GM23338 (cell line): ENCODE measurements at regions not wholly inside any gene's neighbourhood (a gene's known extent, or its start where the extent isn't known, plus 50 kb on each side); places are given as distances from the start of the nearest gene placed in this dataset.

Source experiments
- ATAC-seq: fragments of 200-7000 bp; cut with Tn5 transposase; 3 replicates; pipeline ENCODE4 v1.9.1; 2020
- DNase-seq: peaks from one replicate; pipeline ENCODE4 v3.0.0-alpha.2; 2015; ENCODE audit warnings: low spot score
- H2AFZ ChIP-seq: fragments of 200-600 bp; sonication (generic); 2 replicates; pipeline ENCODE4 v1.8.0; 2016; ENCODE audit warnings: antibody characterized with exemption, mild to moderate bottlenecking, moderate library complexity
- H3F3A ChIP-seq: fragments of 200-600 bp; sonication (generic); replicated peaks from 2 replicates; pipeline ENCODE4 v1.8.0; 2017; ENCODE audit warnings: antibody characterized with exemption, mixed run types, low read depth
- H3K27ac ChIP-seq: fragments of 200-600 bp; sonication (generic); 2 replicates; pipeline ENCODE4 v1.6.1; 2016; ENCODE audit warnings: low read depth
- H3K27me3 ChIP-seq: fragments of 200-600 bp; sonication (generic); 2 replicates; pipeline ENCODE4 v1.8.0; 2016; ENCODE audit warnings: mild to moderate bottlenecking, mixed run types, moderate library complexity; ENCODE audit not compliant: insufficient read depth
- H3K36me3 ChIP-seq: fragments of 200-600 bp; sonication (generic); 2 replicates; pipeline ENCODE4 v1.8.0; 2016; ENCODE audit warnings: mild to moderate bottlenecking; ENCODE audit not compliant: insufficient read depth
- H3K4me1 ChIP-seq: fragments of 200-600 bp; sonication (generic); 2 replicates; pipeline ENCODE4 v1.8.0; 2016; ENCODE audit warnings: mild to moderate bottlenecking, moderate library complexity; ENCODE audit not compliant: insufficient read depth
- H3K4me2 ChIP-seq: fragments of 200-600 bp; sonication (generic); 2 replicates; pipeline ENCODE4 v1.7.1; 2017; ENCODE audit warnings: mixed run types
- H3K4me3 ChIP-seq: fragments of 200-600 bp; sonication (generic); 2 replicates; pipeline ENCODE4 v1.6.1; 2016; ENCODE audit warnings: mixed run types
- H3K79me2 ChIP-seq: fragments of 200-600 bp; sonication (generic); replicated peaks from 2 replicates; pipeline ENCODE4 v1.8.0; 2017; ENCODE audit warnings: mild to moderate bottlenecking; ENCODE audit not compliant: insufficient read depth
- H3K9me2 ChIP-seq: fragments of 200-600 bp; sonication (generic); 2 replicates; pipeline ENCODE4 v1.8.0; 2017; ENCODE audit not compliant: insufficient read depth
- H4K20me1 ChIP-seq: fragments of 200-600 bp; sonication (generic); replicated peaks from 2 replicates; pipeline ENCODE4 v1.8.0; 2017; ENCODE audit warnings: mild to moderate bottlenecking; ENCODE audit not compliant: insufficient read depth
- H3K27ac Mint-ChIP-seq: 2 replicates; pipeline ENCODE4 v1.8.0; 2020; ENCODE audit warnings: inconsistent platforms, mild to moderate bottlenecking, moderate library complexity, mixed read lengths
- H3K27me3 Mint-ChIP-seq: 3 replicates; pipeline ENCODE4 v1.8.0; 2022; ENCODE audit warnings: low read depth, mild to moderate bottlenecking, moderate library complexity, mixed read lengths, inconsistent platforms; ENCODE audit not compliant: insufficient read depth, poor library complexity
- H3K36me3 Mint-ChIP-seq: 3 replicates; pipeline ENCODE4 v1.8.0; 2021; ENCODE audit warnings: low read depth, mild to moderate bottlenecking, inconsistent platforms, moderate library complexity, mixed read lengths
- H3K4me1 Mint-ChIP-seq: 3 replicates; pipeline ENCODE4 v1.8.0; 2020; ENCODE audit warnings: mild to moderate bottlenecking, inconsistent platforms, mixed read lengths
- H3K4me3 Mint-ChIP-seq: 3 replicates; pipeline ENCODE4 v1.8.0; 2021; ENCODE audit warnings: moderate library complexity, mild to moderate bottlenecking, inconsistent platforms, mixed read lengths
- H3K9me3 Mint-ChIP-seq: 3 replicates; pipeline ENCODE4 v1.8.0; 2020; ENCODE audit warnings: moderate library complexity, mild to moderate bottlenecking, inconsistent platforms, mixed read lengths
- CREB1 ChIP-seq: fragments of 250-450 bp; sonication (Bioruptor Pico); IDR thresholded peaks from 2 replicates; pipeline ENCODE4 v1.5.0; 2020; ENCODE audit warnings: low read depth, mild to moderate bottlenecking, moderate library complexity
- CTCF ChIP-seq, 2 experiments: fragments of 200-600 bp in 1 of 2; sonication (generic) in 1 of 2; conservative IDR thresholded peaks; 2 replicates each; pipeline versions ENCODE4 v1.5.1 to v1.6.1; 2016 to 2017; ENCODE audit warnings: antibody characterized with exemption in 2 of 2, low read depth in 2 of 2, mild to moderate bottlenecking in 2 of 2, moderate library complexity in 1 of 2
- ETS1 ChIP-seq: IDR thresholded peaks from 2 replicates; pipeline ENCODE4 v1.6.1; 2016; ENCODE audit warnings: antibody characterized with exemption
- EZH2phosphoT487 ChIP-seq: fragments of 200-600 bp; sonication (generic); IDR thresholded peaks from one replicate; pipeline ENCODE4 v1.8.1; 2018; ENCODE audit warnings: antibody characterized with exemption; ENCODE audit not compliant: unreplicated experiment
- JUNB ChIP-seq: IDR thresholded peaks from one replicate; pipeline ENCODE4 v1.6.1; 2016; ENCODE audit warnings: antibody characterized with exemption; ENCODE audit not compliant: unreplicated experiment
- NANOG ChIP-seq: IDR thresholded peaks from 2 replicates; pipeline ENCODE4 v1.6.1; 2016; ENCODE audit warnings: antibody characterized with exemption, borderline replicate concordance
- POLR2AphosphoS5 ChIP-seq: IDR thresholded peaks from 2 replicates; pipeline ENCODE4 v1.6.1; 2016; ENCODE audit warnings: antibody characterized with exemption, low read depth
- REST ChIP-seq: IDR thresholded peaks from one replicate; pipeline ENCODE4 v1.6.1; 2018; ENCODE audit warnings: antibody characterized with exemption; ENCODE audit not compliant: unreplicated experiment
- STAT1 ChIP-seq: IDR thresholded peaks from one replicate; pipeline ENCODE4 v1.6.1; 2016; ENCODE audit warnings: antibody characterized with exemption; ENCODE audit not compliant: unreplicated experiment
- ZNF114 ChIP-seq: fragments of 250-450 bp; sonication (Bioruptor Pico); IDR thresholded peaks from 2 replicates; pipeline ENCODE4 v1.5.0; 2020; ENCODE audit warnings: mild to moderate bottlenecking, moderate library complexity
- ZNF331 ChIP-seq: fragments of 250-450 bp; sonication (Bioruptor Pico); IDR thresholded peaks from 2 replicates; pipeline ENCODE4 v1.5.0; 2020; ENCODE audit warnings: low read depth, mild to moderate bottlenecking, moderate library complexity

- Histone ChIP-seq H3K36me3 (no peaks in the 10 kb centered on the region), H3K27me3 (no peaks in the 10 kb centered on the region), H2AFZ (no peak overlapping the region), H3K4me1 (no peaks in the 10 kb centered on the region), H4K20me1 (no peaks in the 10 kb centered on the region), H3F3A (no peaks in the 10 kb centered on the region), H3K79me2 (no peaks in the 10 kb centered on the region), H3K4me2 (no peak overlapping the region), H3K9me2 (peaks cover 39% of the 10 kb centered on the region), H3K27ac (no peak overlapping the region), H3K4me3 (no peak overlapping the region)
- Mint-ChIP-seq H3K4me1 (peaks cover 3% of the 10 kb centered on the region; the same call in 1 of the 3 replicates), H3K36me3 (no peaks in the 10 kb centered on the region), H3K9me3 (no peaks in the 10 kb centered on the region), H3K27me3 (no peaks in the 10 kb centered on the region), H3K4me3 (no peak overlapping the region), H3K27ac (no peak overlapping the region)
- ATAC-seq (no peak), DNase-seq (no peak)
- no peak for TF ChIP-seq ZNF114 (CRISPR knock-in tag)
- TF ChIP-seq ZNF331 (CRISPR knock-in tag) = no peak
- TF ChIP-seq REST = no peak
- TF ChIP-seq JUNB = no peak
- no peak for TF ChIP-seq CREB1 (CRISPR knock-in tag)
- no peak for TF ChIP-seq CTCF (conservative IDR thresholded peaks at IDR 0.05; ENCODE audit: low read depth in 2 of 2)
- no peak for TF ChIP-seq STAT1
Measured at GRCh38 chr6:44505751-44506150, 118.2 kb downstream of the CDC5L start.

GRCh38 chr6:44507014-44507413, 119.5 kb downstream of the CDC5L start:
- no peak overlapping the region for H3K4me3 Mint-ChIP-seq
- no peaks in the 10 kb centered on the region for H3K36me3 ChIP-seq
- H3K4me1 Mint-ChIP-seq = peaks cover 3% of the 10 kb centered on the region; the same call in 1 of the 3 replicates
- no peak for TF ChIP-seq ZNF331 (CRISPR knock-in tag)
- no peak for TF ChIP-seq STAT1
- no peak for TF ChIP-seq CTCF (conservative IDR thresholded peaks at IDR 0.05; ENCODE audit: low read depth in 2 of 2)
- TF ChIP-seq NANOG = no peak
- TF ChIP-seq CREB1 (CRISPR knock-in tag) = no peak
- TF ChIP-seq JUNB = no peak
- no peak for TF ChIP-seq EZH2phosphoT487
- no peak for TF ChIP-seq POLR2AphosphoS5
- TF ChIP-seq REST = no peak
- no peak for TF ChIP-seq ETS1
- TF ChIP-seq ZNF114 (CRISPR knock-in tag) = no peak

More at GRCh38 chr6:44507014-44507413, 119.5 kb downstream of the CDC5L start:
- H2AFZ ChIP-seq = no peak overlapping the region
- no peak overlapping the region for H3K27ac ChIP-seq
- H3K4me3 ChIP-seq = no peak overlapping the region
- no peaks in the 10 kb centered on the region for H3K27me3 Mint-ChIP-seq
- H3K4me1 ChIP-seq = no peaks in the 10 kb centered on the region
- no peaks in the 10 kb centered on the region for H3F3A ChIP-seq
- no peaks in the 10 kb centered on the region for H3K79me2 ChIP-seq
- H3K27ac Mint-ChIP-seq = no peak overlapping the region
- ATAC-seq (no peak), DNase-seq (no peak)
- no peaks in the 10 kb centered on the region for H4K20me1 ChIP-seq
- H3K9me3 Mint-ChIP-seq = no peaks in the 10 kb centered on the region
- no peaks in the 10 kb centered on the region for H3K36me3 Mint-ChIP-seq
- no peak overlapping the region for H3K4me2 ChIP-seq
- peaks cover 32% of the 10 kb centered on the region for H3K9me2 ChIP-seq
- no peaks in the 10 kb centered on the region for H3K27me3 ChIP-seq
